GM21825 (cell line): ENCODE measurements at regions not wholly inside any gene's neighbourhood (a gene's known extent, or its start where the extent isn't known, plus 50 kb on each side); places are given as distances from the start of the nearest gene placed in this dataset.

Source experiments
- ATAC-seq: cut with Tn5 transposase; IDR thresholded peaks from one replicate; pipeline ENCODE4 v1.9.1; 2021; ENCODE audit warnings: mild to moderate bottlenecking, moderate library complexity; ENCODE audit not compliant: unreplicated experiment

GRCh38 chr3:117688583-117688982 lies 979.0 kb downstream of the TUSC7 start:
- no peak for ATAC-seq

DNA sequence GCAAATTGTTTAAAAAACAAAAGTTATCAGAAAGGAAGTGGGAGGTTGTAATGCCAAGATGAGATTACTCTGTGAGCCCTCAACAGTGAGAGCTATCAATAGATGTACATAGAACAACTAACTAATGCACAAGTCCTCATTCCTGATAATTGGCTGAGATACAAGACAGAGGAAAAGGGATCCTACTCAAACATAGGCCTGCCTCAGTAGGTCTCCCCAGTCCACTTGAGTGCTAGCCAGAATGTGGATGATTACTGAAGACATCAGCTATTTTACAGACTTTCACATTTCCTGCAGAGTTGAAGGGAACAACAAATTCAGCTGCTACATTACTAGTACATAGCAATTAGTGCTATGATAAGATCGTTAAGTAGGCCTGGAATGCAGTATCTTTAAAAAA lies 981.9 kb downstream of the TUSC7 start:
- no peak for ATAC-seq

DNA sequence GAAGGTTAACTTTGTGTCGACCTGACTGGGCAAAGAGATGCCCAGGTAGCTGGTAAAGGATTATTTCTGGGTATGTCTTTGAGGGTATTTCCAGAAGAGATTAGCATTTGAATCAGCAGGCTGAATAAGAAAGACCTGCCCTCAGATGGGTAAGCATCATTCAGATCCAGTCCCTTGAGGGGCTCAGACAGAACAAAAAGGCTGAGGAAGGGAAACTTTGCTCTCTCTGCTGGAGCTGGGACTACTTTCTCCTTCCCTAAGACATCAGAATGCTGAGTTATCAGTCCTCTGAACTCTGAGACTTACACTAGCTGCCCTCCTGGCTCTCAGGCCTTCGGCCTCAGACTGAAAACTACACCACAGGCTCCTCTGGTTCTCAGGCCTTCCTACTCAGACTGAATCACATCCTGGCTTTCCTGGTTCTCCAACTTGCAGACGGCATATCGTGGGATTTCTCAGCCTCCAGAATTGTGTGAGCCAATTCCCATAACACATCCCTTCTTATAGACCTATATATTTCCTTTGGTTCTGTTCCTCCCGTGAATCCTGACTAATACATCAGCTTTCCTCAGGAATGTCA lies 982.9 kb downstream of the TUSC7 start:
- ATAC-seq = no peak

DNA sequence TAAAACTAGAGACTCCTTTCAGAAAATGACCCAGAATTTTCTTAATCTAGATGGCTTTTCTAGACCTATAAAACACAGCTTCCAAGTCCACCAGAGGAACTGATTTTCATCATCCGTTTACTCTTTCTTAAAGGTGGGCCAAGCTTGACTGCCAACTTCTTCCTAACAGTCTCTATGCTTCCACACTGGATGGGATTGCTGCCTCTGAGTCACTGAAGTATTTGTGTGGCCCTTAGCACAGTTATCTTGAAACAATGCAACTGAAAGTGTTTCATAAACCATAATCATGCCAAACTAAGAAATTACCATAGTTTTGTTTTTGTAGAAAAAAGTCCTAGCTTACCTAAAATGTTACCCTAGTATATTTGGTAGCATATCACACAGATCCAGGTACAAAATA lies 985.7 kb downstream of the TUSC7 start:
- no peak for ATAC-seq

DNA sequence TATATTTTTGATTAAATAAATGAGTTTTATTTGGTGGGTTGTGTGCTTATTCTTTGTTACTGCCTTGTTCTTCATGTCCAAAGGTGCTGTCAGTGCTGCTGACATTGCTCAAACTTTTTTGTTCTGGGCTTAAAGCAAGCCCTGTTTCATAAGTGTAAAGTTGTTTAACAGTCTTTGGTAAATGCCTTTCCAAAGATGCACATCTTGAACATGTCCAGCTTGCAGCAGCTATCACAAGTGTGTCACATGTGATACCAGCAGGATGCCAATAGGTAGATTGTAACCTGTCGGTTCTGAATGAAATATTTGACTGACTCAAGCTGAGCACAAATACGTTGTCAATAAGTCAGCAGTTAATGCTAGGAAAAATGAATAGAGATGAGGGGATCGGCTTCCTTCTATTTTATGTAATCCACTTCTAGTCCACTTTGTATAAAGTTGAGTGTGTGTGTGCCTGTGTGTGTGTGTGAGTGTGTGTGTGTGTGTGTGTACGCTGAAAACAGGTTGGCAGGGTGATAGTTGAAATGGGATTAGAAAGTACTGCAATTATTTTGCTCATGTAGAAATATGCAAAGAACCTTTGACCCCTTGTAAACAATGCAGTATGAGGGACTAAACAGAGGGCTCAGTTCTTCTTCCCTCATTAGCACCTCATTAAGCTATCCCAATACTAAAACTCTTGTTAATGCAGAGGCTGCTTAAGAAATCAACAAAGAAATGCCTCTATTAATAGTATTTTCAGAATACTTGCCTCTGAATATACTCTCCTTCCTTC lies 986.5 kb downstream of the TUSC7 start:
- no peak for ATAC-seq

DNA sequence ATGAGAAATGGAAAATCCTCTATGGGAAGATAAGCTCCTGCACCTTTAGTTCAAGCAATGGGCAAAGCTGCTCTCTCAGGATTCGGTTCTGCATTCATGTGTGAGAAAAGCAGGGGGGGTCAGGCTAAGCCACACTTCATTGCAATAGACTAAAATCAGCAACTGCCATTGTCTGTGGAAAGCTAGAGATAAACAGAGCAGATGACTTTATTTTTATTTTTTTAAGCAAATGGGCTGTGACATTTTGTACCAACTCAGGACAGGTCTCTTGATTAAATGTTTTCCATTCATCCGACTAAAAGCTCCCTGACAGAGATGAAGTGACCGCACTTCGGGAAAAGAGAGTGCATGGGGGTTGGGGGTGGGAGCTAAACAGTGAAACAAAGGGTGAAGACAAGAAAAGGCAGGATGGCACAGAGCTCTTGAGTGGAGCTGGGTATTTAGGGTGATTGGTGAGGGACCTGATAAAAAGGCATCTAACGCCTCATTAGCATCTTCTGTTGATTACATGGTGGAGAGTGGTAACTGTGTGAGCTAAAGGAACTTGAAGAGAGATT lies 987.4 kb downstream of the TUSC7 start:
- no peak for ATAC-seq

DNA sequence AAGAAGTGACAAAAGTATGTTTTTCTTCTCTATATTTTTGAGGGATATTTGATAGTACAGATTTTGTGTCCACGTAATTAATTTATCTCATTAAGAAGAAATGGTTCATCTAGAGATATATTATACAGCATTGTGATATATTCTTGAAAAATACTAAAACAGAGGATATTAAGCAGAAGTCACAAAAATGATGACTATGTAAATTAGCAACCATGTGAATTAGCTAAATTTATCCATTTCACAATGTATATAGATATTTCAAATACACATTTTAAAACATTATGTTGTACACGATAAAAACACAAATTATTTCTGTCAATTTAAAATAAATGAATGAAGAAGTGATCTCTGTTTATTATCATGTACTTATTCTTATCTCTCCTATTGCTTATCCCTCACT lies 989.5 kb downstream of the TUSC7 start:
- no peak for ATAC-seq

- ATAC-seq = no peak
Observed at GRCh38 chr3:117700573-117701360, 991.2 kb downstream of the TUSC7 start.

- ATAC-seq = no peak
Observed at GRCh38 chr3:117705011-117705410, 995.4 kb downstream of the TUSC7 start.

- no peak for ATAC-seq
Observed at GRCh38 chr3:117706037-117706436, 996.5 kb downstream of the TUSC7 start.

DNA sequence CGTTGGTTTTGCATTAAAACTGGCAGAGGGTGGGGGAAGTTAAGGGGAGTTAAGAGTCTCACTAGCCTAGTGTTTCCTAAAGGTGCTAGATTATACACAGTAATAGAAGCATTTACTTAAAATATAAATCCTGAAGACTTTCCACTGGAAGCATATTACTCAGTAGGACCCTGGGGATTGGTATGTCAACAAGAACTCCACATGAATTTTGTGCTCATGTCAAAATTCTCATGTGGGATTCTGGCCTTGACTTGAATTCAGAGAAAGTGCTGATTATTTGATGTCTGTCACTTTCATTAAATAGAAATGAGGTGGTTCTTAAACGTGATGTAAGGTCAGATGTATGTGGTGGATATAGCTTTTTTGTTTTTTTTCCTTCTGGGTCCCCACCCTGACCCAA lies 997.2 kb downstream of the TUSC7 start:
- no peak for ATAC-seq

GRCh38 chr3:117708601-117709000 lies 999.0 kb downstream of the TUSC7 start:
- ATAC-seq = no peak

- ATAC-seq = no peak
Observed at GRCh38 chr3:117709108-117709507, 999.5 kb downstream of the TUSC7 start.

DNA sequence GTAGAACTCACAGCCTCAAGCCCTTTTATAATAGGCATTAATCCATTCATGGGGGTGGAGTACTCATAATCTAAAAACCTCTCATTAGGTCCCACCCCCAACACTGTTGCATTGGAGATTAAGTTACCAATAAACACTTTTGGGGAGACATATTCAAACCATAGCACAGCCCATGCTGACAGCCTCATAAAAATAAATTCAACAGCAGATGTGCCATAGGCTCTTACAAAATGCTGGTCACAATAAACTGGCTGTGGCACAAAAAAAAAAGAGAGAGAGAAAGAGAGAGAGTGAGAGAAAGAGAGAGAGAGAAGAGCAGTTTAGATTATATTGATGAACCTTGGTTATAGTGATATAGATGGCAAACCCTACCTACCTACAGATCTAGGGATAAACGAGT lies 1000.9 kb downstream of the TUSC7 start:
- ATAC-seq = no peak

DNA sequence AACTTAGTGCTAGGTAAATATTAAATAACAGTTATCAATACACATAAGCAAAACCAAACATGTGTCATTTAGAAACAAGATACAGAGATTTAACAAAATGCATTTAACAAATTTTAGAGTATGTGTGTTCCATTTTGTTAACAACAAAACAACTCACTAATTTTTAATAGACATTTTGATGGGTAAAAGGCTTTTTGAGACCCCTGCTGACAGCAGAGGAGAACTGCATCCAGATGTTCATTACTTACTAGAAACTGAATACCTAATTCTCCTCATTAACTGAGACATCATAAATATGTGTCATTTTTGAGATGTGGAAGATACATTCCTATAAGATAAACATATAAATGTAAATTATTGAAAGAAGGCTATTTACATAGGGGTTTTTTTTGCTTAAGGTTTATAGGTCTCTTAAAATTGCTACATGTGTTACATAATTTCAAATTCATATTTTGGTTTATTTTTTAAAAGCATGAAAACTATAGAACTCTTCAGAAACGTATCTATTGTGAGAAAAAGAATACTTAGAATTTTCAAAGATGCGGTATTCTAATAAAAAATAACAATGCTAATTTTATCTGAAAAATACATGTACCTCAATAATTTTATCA lies 1009.8 kb downstream of the TUSC7 start:
- no peak for ATAC-seq

GRCh38 chr3:117721866-117722265 lies 1012.3 kb downstream of the TUSC7 start:
- no peak for ATAC-seq

- ATAC-seq = no peak
Observed at GRCh38 chr3:117722856-117723255, 1013.3 kb downstream of the TUSC7 start.

GRCh38 chr3:117723825-117724224 lies 1014.2 kb downstream of the TUSC7 start:
- no peak for ATAC-seq

DNA sequence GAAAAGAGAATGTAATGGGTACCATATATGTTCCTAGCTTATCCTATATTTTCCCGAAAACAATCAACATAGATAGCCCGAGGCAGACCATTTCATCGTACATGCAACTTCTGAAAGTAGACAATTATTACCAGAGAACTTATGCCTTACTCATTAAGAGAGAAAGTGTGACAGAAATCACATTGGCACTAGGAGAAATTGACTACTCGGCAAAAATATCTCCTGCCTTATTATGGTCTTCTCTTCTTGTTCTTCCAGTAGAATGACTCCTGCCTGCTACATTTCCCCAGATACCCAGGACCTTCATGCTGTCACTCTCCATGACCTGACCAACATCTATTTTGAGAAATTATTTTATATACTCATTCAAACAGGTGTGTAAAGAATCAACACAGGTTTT lies 1015.7 kb downstream of the TUSC7 start:
- no peak for ATAC-seq

GRCh38 chr3:117726776-117727175 lies 1017.2 kb downstream of the TUSC7 start:
- ATAC-seq = no peak

- no peak for ATAC-seq
Observed at GRCh38 chr3:117728226-117728625, 1018.6 kb downstream of the TUSC7 start.
